ENCODE measurements at regions not wholly inside any gene's neighbourhood (a gene's known extent, or its start where the extent isn't known, plus 50 kb on each side); places are given as distances from the start of the nearest gene placed in this dataset.

- no peak overlapping the region for H3K27ac ChIP-seq
- whole genome bisulfite sequencing, 4 donors, result 46 to 96% (median 92%) methylated on average over 1 of the region's 1 CpG
- no peaks in the 10 kb centered on the region for H3K27me3 ChIP-seq
- TF ChIP-seq POLR2A (IDR thresholded peaks at IDR 0.05), result no peak
- no peak for TF ChIP-seq CTCF (IDR thresholded peaks at IDR 0.05)
- ATAC-seq (no peak), DNase-seq (no peak)
- intact Hi-C loops (cut with DNase I), result no loop called here
- no peaks in the 10 kb centered on the region for H3K36me3 ChIP-seq
- no peak overlapping the region for H3K4me3 ChIP-seq
- no peaks in the 10 kb centered on the region for H3K4me1 ChIP-seq
- no peaks in the 10 kb centered on the region for H3K9me3 ChIP-seq
Measured at GRCh38 chr4:116755051-116755450, 330.3 kb downstream of the TRAM1L1 start.

GRCh38 chr4:116752027-116752426 is 333.3 kb downstream of the TRAM1L1 start:
- TF ChIP-seq CTCF (IDR thresholded peaks at IDR 0.05), result no peak
- no peak for TF ChIP-seq POLR2A (IDR thresholded peaks at IDR 0.05)
- no peak overlapping the region for H3K4me3 ChIP-seq
- intact Hi-C loops (cut with DNase I), result no loop called here
- no peaks in the 10 kb centered on the region for H3K27me3 ChIP-seq
- no peak for DNase-seq
- ATAC-seq, result no peak
- no peaks in the 10 kb centered on the region for H3K4me1 ChIP-seq
- WGBS, 4 donors, result 70 to 81% (median 72%) methylated on average over 2 of the region's 2 CpGs
- H3K36me3 ChIP-seq, result no peaks in the 10 kb centered on the region
- no peak overlapping the region for H3K27ac ChIP-seq
- peaks cover 0 to 7% (median 0%) of the 10 kb centered on the region in 12 donors for H3K9me3 ChIP-seq

GRCh38 chr4:116736756-116737155 is 348.6 kb downstream of the TRAM1L1 start:
- Histone ChIP-seq H3K36me3 (no peaks in the 10 kb centered on the region), H3K4me3 (no peak overlapping the region), H3K27me3 (no peaks in the 10 kb centered on the region), H3K4me1 (no peaks in the 10 kb centered on the region), H3K27ac (no peak overlapping the region), H3K9me3 (peaks cover 0 to 6% (median 0%) of the 10 kb centered on the region in 12 donors)
- no peak for TF ChIP-seq CTCF (IDR thresholded peaks at IDR 0.05)
- no peak for TF ChIP-seq POLR2A (IDR thresholded peaks at IDR 0.05)
- ATAC-seq (no peak), DNase-seq (no peak)
- WGBS, 4 donors, result 84 to 94% (median 93%) methylated on average over 1 of the region's 1 CpG
- intact Hi-C loops (cut with DNase I), result no loop called here

GRCh38 chr4:116734178-116734577 is 351.2 kb downstream of the TRAM1L1 start:
- DNase-seq (no peak), ATAC-seq (no peak)
- 67 to 73% (median 69%) methylated on average over 2 of the region's 2 CpGs for WGBS, 4 donors
- intact Hi-C loops (cut with DNase I), result no loop called here
- no peak overlapping the region for H3K27ac ChIP-seq
- H3K4me3 ChIP-seq, result no peak overlapping the region
- H3K27me3 ChIP-seq, result no peaks in the 10 kb centered on the region
- no peaks in the 10 kb centered on the region for H3K4me1 ChIP-seq
- H3K36me3 ChIP-seq, result no peaks in the 10 kb centered on the region
- no peak for TF ChIP-seq POLR2A (IDR thresholded peaks at IDR 0.05)
- no peak for TF ChIP-seq CTCF (IDR thresholded peaks at IDR 0.05)
- H3K9me3 ChIP-seq, result peaks cover 0 to 6% (median 0%) of the 10 kb centered on the region in 12 donors

All from heart left ventricle (tissue), 16 donors.